RWPE1 (cell line): ENCODE measurements at regions not wholly inside any gene's neighbourhood (a gene's known extent, or its start where the extent isn't known, plus 50 kb on each side); places are given as distances from the start of the nearest gene placed in this dataset.

Experiments used
- CTCF ChIA-PET: fragments of 350-600 bp; sonication (Branson Sonifier 250); formaldehyde crosslinking; extraction: SDS; loops from one replicate; lab custom pipeline; 2021; lab: Yijun Ruan, JAX
- POLR2A ChIA-PET: fragments of 400-600 bp; formaldehyde crosslinking; extraction: SDS; loops from one replicate; lab custom pipeline; 2020; ENCODE audit warnings: antibody characterized with exemption; ENCODE audit not compliant: low non-redundant PET; lab: Yijun Ruan, JAX
- DNase-seq: peaks from one replicate; pipeline ENCODE4 v3.0.0; 2012; ENCODE audit warnings: low spot score
- H3K27ac ChIP-seq: fragments of 450-650 bp; 2 replicates; pipeline ENCODE4 v1.5.1; 2017
- TF ChIP-seq, protein P1 (sequence below): fragments of 450-650 bp; conservative IDR thresholded peaks from 2 replicates; pipeline ENCODE4 v1.5.1; 2017; ENCODE audit warnings: low read depth, mild to moderate bottlenecking

DNA sequence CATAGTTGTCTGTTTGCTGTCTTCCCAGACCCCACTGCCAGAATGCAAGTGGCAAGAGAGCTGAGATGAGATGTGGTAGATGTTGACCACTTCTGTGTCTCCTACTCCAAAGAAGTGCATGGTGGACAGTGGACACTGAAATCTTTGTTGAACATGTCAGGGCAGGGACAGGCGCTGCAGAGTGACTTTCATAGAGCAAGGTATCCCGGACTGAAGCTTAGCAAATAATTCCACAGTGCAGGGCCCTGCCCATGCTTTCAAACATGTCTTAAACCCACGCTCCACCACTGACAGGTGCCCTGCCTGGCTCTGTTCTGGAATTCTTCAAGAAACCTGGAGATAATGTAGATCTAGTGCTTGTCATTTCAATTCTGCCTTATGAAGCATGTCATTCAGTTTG is 470.5 kb upstream of the ID2 start:
- POLR2A ChIA-PET: no interaction called here
- CTCF ChIA-PET: no interaction called here
- TF ChIP-seq, protein P1, sequence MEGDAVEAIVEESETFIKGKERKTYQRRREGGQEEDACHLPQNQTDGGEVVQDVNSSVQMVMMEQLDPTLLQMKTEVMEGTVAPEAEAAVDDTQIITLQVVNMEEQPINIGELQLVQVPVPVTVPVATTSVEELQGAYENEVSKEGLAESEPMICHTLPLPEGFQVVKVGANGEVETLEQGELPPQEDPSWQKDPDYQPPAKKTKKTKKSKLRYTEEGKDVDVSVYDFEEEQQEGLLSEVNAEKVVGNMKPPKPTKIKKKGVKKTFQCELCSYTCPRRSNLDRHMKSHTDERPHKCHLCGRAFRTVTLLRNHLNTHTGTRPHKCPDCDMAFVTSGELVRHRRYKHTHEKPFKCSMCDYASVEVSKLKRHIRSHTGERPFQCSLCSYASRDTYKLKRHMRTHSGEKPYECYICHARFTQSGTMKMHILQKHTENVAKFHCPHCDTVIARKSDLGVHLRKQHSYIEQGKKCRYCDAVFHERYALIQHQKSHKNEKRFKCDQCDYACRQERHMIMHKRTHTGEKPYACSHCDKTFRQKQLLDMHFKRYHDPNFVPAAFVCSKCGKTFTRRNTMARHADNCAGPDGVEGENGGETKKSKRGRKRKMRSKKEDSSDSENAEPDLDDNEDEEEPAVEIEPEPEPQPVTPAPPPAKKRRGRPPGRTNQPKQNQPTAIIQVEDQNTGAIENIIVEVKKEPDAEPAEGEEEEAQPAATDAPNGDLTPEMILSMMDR: no peak
- H3K27ac ChIP-seq: no peak overlapping the region
- no peak for DNase-seq

DNA sequence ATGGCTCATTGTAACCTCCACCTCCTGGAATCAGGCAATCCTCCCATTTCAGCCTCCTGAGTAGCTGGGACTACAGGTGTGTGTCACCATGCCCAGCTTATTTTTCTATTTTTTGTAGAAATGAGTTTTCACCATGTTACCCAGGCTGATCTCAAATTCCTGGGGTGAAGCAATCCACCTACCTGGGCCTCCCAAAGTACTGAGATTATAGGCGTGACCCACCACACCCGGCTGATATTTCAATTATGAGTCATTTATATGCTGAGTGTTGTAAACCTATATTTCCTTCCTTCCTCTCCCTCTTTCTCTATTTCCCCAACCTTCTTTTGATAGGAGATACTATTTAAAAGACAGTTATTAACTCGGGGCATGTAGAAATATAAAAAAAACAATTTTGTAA is 469.6 kb upstream of the ID2 start:
- ChIA-PET CTCF (no interaction called here), POLR2A (no interaction called here)
- no peak overlapping the region for H3K27ac ChIP-seq
- DNase-seq: no peak
- TF ChIP-seq, protein P1: no peak

DNA sequence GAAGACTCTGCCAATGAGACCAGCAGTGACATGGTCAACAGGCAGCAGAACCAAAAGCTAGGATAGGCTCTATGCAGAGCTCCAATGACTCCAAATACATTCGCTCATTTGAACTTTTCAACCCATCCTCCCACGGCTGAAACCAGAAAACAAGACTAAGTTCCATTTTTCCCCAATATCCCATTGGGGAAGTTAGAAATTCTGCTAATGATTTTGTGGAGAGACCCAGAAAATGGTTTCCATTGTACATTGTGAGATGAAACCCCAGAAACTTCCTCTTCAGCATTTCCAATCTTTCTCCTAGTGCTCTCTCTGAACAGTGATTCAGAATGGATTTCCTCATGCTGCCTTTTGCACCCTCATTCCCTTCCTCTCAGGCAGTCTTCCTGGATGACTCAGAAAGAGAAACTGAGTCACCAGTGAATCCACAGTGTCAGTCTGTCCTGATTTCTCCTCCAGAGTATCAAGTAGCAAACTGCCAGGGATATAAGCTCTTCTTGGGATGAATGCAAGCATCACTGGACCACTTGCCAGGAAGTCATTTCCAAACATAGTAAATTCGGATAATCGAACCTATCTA is 467.7 kb upstream of the ID2 start:
- TF ChIP-seq, protein P1: no peak
- DNase-seq: no peak
- ChIA-PET CTCF (interaction anchor here (0.7 kb wide), 1 partner anchor 12 kb away, joined by 5 read pairs; no protein-coding TSS in a partner anchor), POLR2A (no interaction called here)
- H3K27ac ChIP-seq: no peak overlapping the region

DNA sequence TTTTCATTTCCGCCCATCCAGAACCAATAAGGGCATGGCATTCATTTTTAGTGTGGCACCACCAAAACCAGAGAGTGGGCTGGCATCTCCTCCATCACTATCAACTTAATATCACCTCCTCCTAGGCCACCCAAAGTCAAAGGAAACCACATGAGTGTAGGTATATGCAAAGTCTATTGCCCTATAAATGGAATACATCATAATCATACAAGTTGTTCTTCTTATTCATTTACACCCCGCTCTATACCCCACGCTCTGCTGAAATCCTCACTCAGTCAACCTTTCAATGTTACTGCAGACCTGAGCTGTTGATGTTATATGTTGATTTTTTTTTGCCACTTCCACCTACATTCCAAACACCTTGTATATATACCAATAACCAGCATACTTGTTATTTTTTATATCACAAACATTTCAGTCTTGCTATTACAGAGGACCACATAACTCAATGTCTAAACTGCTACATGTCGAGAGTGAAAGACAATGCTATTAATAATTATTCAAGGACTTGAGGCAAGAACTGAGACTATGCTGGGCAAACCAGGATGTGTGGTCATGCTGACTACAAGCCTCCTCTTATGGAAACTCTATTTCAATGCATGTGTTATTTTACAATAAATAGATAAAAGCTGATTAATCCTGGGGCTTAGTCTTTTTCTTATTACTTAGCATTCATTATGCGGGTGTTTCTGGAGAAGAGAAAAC is 466.5 kb upstream of the ID2 start:
- no peak overlapping the region for H3K27ac ChIP-seq
- POLR2A ChIA-PET: no interaction called here
- CTCF ChIA-PET: no interaction called here
- DNase-seq: no peak
- TF ChIP-seq, protein P1: no peak

DNA sequence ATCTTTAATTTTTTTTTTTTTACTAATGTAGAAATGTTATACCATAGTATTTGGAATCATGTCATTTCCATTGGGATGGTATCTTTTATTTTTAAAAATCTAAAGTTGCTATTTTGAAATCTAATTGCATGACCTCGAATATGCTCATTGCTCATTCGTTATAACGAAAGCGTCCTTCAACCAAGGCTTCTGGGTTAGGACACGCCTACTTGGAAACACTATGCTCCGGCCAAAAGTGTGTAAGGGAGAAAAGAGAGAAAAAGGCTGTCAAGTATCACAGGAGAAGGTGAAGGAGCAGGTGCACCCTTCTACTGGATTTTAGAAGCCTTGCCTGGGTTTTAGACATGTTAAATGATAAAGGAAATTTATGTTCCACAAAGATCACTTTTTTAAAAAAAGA is 465.9 kb upstream of the ID2 start:
- CTCF ChIA-PET: interaction anchor here (0.6 kb wide), 1 partner anchor 112 kb away, joined by 4 read pairs; no protein-coding TSS in a partner anchor
- H3K27ac ChIP-seq: no peak overlapping the region
- no peak for DNase-seq
- TF ChIP-seq, protein P1: no peak
- POLR2A ChIA-PET: no interaction called here

DNA sequence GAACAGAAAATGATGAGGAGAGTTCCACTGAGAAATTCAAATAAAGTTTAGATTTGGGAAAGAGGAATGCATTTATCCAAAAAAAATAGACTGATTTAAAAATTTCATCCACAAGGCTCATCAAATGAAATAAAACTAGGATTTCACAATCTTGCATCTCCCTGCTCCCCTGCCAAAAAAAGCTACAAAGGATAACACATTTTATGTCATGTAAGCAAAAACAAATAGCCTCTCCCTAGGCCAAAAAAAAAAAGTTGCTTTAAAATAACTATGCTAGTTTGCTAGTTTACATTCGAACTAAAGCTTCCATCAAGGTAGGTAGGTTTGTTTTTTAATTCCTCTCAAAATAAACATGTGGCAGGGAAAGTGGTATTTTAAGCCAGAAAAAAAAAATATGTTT is 465.5 kb upstream of the ID2 start:
- no peak overlapping the region for H3K27ac ChIP-seq
- TF ChIP-seq, protein P1: no peak
- DNase-seq: no peak
- ChIA-PET CTCF (interaction anchor here (0.6 kb wide), 1 partner anchor 111 kb away, joined by 4 read pairs; no protein-coding TSS in a partner anchor), POLR2A (no interaction called here)
